Adrenal gland (tissue), 9 donors: ENCODE measurements at regions not wholly inside any gene's neighbourhood (a gene's known extent, or its start where the extent isn't known, plus 50 kb on each side); places are given as distances from the start of the nearest gene placed in this dataset.

Experiments used
- DNase-seq, 7 donors: peaks; one replicate each; pipeline ENCODE4 v3.0.0-alpha.2; 2019 to 2020
- H3K27ac ChIP-seq, 5 donors: fragments of 200-600 bp; sonication (generic) in 4 of 5; 1 replicate in 3 of 5; 2 replicates in 2 of 5; pipeline versions ENCODE4 v1.5.1 to v1.8.0; 2016 to 2020; ENCODE audit warnings: mild to moderate bottlenecking in 1 of 5
- H3K27me3 ChIP-seq: fragments of 200-600 bp; 2 replicates; pipeline ENCODE4 v1.8.0; 2021
- H3K36me3 ChIP-seq, 2 donors: fragments of 200-600 bp; replicated peaks in 1 of 2; 1 replicate in 1 of 2; 2 replicates in 1 of 2; pipeline versions ENCODE4 v1.5.1 to v1.8.0; 2018 to 2022
- H3K4me1 ChIP-seq, 2 donors: fragments of 200-600 bp; replicated peaks in 1 of 2; 1 replicate in 1 of 2; 2 replicates in 1 of 2; pipeline versions ENCODE4 v1.5.1 to v1.8.0; 2018 to 2021
- H3K4me3 ChIP-seq, 4 donors: fragments of 200-600 bp; sonication (generic) in 3 of 4; one replicate each; pipeline ENCODE4 v1.5.1; 2016 to 2018
- H3K9me3 ChIP-seq, 3 donors: fragments of 200-600 bp; sonication (generic) in 1 of 3; replicated peaks in 1 of 3; 1 replicate in 2 of 3; 2 replicates in 1 of 3; pipeline versions ENCODE4 v1.5.1 to v1.8.0; 2016 to 2021
- POLR2A ChIP-seq, 2 donors: fragments of 450-650 bp; IDR thresholded peaks; one replicate each; pipeline ENCODE4 v1.6.1; 2017; ENCODE audit warnings: antibody characterized with exemption in 2 of 2, mild to moderate bottlenecking in 2 of 2, moderate library complexity in 1 of 2
- WGBS, 4 donors: extraction: QIAGEN DNeasy Blood & Tissue Kit in 2 of 4; methylation state at CpG; one replicate each; pipeline versions ENCODE4 v1.1.5 to v1.1.7; 2013 to 2017; 5-methylcytosine and 5-hydroxymethylcytosine counted together
- intact Hi-C, 2 donors: fragments of 100-400 bp; cut with DNase I; formaldehyde crosslinking; loops; one replicate each; pipeline versions ENCODE4 v1.14.1 to v1.15.0; 2022 to 2023
- TF ChIP-seq, protein P1 (sequence below), 6 experiments: fragments of 450-650 bp in 4 of 6; fragments of 200-600 bp in 2 of 6; sonication (generic) in 1 of 6; IDR thresholded peaks; 1 replicate in 5 of 6; 2 replicates in 1 of 6; pipeline versions ENCODE4 v1.5.1 to v1.8.0; 2016 to 2021; ENCODE audit warnings: antibody characterized with exemption in 6 of 6, mild to moderate bottlenecking in 2 of 6, moderate library complexity in 1 of 6
- donor health status: healthy with polysubstance abuse.
- donor health status: Bipolar disorder and iron deficiency.
- donor health status: DM: yes; HTN: yes; CAD: no.
- donor health status: DM: no; HTN: no; CAD: no.
- donor health status: DM: no; HTN: no; CAD: no.

DNA sequence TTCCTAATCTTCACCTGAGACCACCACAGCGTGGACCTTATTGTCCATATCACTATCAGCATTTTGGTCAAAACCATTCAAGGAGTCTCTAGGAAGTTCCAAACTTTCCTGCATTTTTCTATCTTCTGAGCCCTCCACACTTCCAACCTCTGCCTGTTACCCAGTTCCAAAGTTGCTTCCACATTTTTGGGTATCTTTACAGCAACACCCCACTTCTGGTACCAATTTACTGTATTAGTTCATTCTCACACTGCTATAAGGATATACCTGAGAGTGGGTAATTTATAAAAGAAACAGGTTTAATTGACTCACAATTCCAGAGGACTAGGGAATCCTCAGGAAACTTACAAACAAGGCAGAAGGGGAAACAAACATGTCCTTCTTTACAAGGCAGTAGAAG, 103.3 kb upstream of the CBLB start:
- DNase-seq = no peak
- Histone ChIP-seq H3K9me3 (no peaks in the 10 kb centered on the region), H3K4me3 (no peak overlapping the region), H3K27me3 (no peaks in the 10 kb centered on the region), H3K4me1 (peaks cover 4 to 10% of the 10 kb centered on the region in 2 donors), H3K27ac (no peak overlapping the region), H3K36me3 (no peaks in the 10 kb centered on the region)
- 0 to 1% (median 0%) methylated on average over 1 of the region's 1 CpG for WGBS, 4 donors
- intact Hi-C loops = no loop called here
- TF ChIP-seq POLR2A (IDR thresholded peaks at IDR 0.05) = no peak
- TF ChIP-seq, protein P1, sequence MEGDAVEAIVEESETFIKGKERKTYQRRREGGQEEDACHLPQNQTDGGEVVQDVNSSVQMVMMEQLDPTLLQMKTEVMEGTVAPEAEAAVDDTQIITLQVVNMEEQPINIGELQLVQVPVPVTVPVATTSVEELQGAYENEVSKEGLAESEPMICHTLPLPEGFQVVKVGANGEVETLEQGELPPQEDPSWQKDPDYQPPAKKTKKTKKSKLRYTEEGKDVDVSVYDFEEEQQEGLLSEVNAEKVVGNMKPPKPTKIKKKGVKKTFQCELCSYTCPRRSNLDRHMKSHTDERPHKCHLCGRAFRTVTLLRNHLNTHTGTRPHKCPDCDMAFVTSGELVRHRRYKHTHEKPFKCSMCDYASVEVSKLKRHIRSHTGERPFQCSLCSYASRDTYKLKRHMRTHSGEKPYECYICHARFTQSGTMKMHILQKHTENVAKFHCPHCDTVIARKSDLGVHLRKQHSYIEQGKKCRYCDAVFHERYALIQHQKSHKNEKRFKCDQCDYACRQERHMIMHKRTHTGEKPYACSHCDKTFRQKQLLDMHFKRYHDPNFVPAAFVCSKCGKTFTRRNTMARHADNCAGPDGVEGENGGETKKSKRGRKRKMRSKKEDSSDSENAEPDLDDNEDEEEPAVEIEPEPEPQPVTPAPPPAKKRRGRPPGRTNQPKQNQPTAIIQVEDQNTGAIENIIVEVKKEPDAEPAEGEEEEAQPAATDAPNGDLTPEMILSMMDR (IDR thresholded peaks at IDR 0.05) = no peak

DNA sequence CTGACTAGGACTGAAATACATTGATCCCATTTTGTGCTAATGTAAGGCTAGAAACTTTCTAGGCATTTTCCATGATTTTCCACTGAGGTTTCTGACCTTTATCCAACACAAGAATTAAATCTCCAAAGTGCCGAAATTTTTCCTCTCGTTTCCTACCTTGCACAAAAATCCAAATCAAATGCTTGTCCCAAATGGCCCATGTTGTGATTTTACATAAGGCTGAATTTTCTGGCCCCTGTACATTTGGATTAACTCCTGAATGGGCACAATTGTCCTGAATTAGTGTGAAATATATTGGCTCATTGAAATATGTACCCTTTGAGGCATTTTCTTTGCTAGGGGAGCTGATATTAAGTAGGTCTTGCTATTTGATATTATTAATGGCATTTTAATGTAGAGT, 105.6 kb upstream of the CBLB start:
- H3K27ac ChIP-seq = no peak overlapping the region
- DNase-seq = no peak

DNA sequence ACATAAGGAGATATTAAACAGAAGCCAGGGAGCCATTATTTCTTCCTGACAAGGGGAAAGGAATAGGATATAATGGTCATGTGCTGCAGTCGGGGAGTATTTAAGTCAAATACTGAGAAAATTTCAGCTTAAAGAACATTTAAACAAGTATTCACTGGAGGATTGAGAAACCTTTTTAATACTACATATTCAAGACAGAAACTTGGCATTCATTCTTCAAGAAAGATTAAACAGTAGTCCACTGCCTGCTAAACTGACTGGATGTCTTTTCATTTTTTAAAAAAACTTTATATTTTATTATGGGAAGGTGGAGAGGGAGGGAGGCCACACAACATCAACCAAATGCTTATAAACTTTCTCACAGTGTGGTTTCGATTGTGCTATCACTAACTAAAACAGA, 107.4 kb upstream of the CBLB start:
- no peak overlapping the region for H3K4me3 ChIP-seq
- no peak overlapping the region for H3K27ac ChIP-seq
- no peaks in the 10 kb centered on the region for H3K27me3 ChIP-seq
- intact Hi-C loops = no loop called here
- 72 to 80% (median 76%) methylated on average over 2 of the region's 2 CpGs for WGBS, 4 donors
- H3K36me3 ChIP-seq = no peaks in the 10 kb centered on the region
- peaks cover 4 to 10% of the 10 kb centered on the region in 2 donors for H3K4me1 ChIP-seq
- TF ChIP-seq, protein P1 (IDR thresholded peaks at IDR 0.05) = no peak
- no peak for TF ChIP-seq POLR2A (IDR thresholded peaks at IDR 0.05)
- DNase-seq = no peak
- no peaks in the 10 kb centered on the region for H3K9me3 ChIP-seq

More for the DNA sequence above, 105.6 kb upstream of the CBLB start:
- intact Hi-C loops = no loop called here
- Histone ChIP-seq H3K4me3 (no peak overlapping the region), H3K36me3 (no peaks in the 10 kb centered on the region), H3K4me1 (peaks cover 4 to 10% of the 10 kb centered on the region in 2 donors), H3K27me3 (no peaks in the 10 kb centered on the region), H3K9me3 (no peaks in the 10 kb centered on the region)
- 84 to 98% (median 91%) methylated on average over 2 of the region's 2 CpGs for WGBS, 4 donors
- no peak for TF ChIP-seq POLR2A (IDR thresholded peaks at IDR 0.05)

DNA sequence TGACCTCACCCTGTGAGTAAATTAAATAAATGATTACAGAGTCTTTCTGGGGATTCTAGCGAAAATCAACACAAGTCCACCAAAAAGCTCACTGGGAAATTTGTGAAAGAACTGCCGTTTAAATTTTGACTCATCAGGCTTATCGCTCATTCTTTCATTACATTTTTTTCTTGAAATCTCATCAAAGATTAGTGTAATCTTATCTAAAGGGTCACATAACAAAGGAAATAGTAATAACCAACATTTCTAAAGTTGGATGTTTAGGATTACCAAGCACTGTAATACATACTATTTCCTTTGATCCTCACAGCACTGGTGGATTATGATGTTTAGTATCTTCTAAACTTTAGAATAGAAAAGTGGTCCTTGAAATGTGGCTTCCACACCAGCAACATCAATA, 111.1 kb upstream of the CBLB start:
- TF ChIP-seq, protein P1 (IDR thresholded peaks at IDR 0.05) = no peak
- TF ChIP-seq POLR2A (IDR thresholded peaks at IDR 0.05) = no peak
- Histone ChIP-seq H3K27ac (no peak overlapping the region), H3K4me3 (no peak overlapping the region), H3K27me3 (no peaks in the 10 kb centered on the region), H3K36me3 (no peaks in the 10 kb centered on the region), H3K9me3 (no peaks in the 10 kb centered on the region), H3K4me1 (peaks cover 4 to 10% of the 10 kb centered on the region in 2 donors)
- no peak for DNase-seq
- 36 to 59% (median 52%) methylated on average over 3 of the region's 3 CpGs for WGBS, 4 donors
- intact Hi-C loops = no loop called here

DNA sequence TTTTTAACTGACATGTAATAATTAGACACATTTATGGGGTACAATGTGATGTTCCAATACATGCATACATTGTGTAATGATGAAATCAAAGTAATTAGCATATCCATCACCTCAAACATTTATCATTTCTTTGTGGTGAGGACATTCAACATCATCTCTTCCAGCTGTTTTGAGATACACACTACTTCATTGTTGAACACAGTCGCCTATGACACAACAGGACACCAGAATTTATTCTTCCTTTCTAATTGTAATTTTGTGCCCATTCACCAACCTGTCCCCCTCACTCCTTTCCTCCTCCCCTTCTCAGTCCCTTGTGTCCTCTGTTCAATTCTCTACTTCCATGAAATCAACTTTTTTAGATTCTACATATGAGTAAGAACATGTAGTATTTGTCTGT, 113.4 kb upstream of the CBLB start:
- TF ChIP-seq, protein P1 (IDR thresholded peaks at IDR 0.05) = no peak
- intact Hi-C loops = no loop called here
- Histone ChIP-seq H3K9me3 (no peaks in the 10 kb centered on the region), H3K4me3 (no peak overlapping the region), H3K27ac (no peak overlapping the region), H3K27me3 (no peaks in the 10 kb centered on the region), H3K4me1 (no peaks in the 10 kb centered on the region), H3K36me3 (no peaks in the 10 kb centered on the region)
- DNase-seq = no peak
- WGBS, 4 donors = 92 to 97% (median 95%) methylated on average over 1 of the region's 1 CpG
